NCI-H1092 (cell line): ENCODE measurements at regions not wholly inside any gene's neighbourhood (a gene's known extent, or its start where the extent isn't known, plus 50 kb on each side); places are given as distances from the start of the nearest gene placed in this dataset.

Experiments used
- DNase-seq: peaks from one replicate; lab custom pipeline; 2025; lab: John Stamatoyannopoulos, UW

DNA sequence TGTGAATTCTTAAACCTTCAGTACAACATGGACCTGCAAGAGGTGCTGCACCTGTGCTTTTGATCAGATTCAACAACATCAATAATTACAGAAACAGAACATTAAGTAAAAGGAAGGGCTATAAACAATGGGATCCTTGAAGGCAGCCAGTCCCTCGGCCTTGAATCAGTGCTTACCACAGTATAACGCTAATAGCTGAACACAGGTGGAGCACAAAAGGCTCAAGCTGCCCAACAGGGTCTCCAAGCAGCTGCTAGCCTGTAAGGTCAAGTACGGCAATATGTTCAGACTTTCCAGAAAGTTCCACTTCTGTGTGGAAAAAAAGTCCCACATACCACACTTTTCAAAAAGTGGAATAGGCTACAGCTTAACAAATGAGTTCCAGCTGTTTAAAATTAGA, 61.9 kb upstream of the ITGA1 start:
- DNase-seq: no peak

DNA sequence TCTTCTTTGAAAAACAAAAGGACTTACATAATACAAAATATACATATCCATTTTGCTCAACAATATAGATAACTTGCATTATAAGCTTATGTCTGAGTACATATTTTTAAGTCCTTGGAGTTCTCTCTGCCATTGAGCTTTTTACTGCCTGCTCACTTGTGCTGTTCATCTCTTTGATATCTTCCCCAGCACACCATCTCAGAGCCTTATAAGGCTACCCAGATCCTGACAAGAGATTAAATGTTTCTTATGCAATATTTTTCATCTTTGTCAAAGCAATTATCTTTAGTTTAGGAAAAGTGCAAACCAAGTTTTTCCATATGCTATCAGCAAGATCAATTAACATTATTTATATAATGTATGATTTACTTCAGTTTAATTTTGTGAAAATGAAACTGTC, 60.7 kb upstream of the ITGA1 start:
- no peak for DNase-seq

DNA sequence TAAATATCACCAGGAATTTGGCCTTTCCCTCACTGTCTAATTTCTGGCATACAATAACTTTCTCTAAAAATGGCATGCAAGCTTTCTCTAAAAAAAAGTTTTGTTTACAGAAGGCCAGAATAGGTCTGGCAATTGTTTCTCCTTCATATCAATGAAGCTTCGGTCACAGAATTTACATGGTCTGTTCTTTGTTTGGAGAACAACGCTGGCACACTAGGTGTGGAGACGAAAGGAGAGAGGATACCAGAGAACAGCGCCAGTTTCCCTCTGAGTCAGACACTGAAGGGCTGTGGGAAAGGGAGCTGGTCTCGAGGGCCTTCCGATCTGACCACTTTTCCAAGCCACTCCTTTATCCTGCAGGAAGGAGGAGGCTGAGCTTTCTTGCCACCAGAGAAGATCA, 60.1 kb upstream of the ITGA1 start:
- no peak for DNase-seq

DNA sequence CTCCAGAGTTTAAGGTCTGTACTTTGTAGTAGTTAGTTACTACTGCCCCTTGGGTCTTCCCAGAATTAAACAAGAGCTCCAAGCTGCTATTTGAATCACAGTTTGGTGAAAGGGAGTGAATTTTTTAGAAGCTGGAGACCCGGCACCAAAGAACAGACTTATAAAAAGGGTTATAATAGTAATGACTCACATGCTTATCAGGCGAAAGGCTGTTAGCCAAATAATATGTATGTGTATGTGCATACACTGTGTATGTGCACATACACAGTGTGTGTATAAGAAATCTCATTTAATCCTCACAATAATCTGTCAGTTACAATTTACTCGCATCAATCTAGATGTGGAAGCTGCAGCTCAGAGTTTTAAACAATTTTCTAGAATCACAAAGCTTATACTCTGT, 59.5 kb upstream of the ITGA1 start:
- no peak for DNase-seq

DNA sequence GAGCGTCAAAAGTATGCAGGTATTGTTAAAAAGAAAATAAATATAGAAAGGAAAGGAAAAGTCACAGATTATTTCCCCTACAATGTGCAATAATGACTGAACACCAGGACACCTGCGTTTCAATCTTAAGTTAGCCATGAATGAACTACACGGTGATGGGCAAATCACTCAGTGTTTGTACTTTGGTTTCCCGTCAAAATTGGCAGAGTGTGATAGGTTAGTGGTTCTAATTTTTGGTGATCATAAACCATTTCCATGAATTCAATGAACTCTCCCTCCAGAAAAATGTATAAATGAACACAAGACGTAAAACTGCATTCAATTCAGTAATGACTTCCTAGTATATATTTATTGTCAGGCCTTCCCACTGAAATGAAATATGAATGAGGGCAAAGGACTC, 59.0 kb upstream of the ITGA1 start:
- no peak for DNase-seq

DNA sequence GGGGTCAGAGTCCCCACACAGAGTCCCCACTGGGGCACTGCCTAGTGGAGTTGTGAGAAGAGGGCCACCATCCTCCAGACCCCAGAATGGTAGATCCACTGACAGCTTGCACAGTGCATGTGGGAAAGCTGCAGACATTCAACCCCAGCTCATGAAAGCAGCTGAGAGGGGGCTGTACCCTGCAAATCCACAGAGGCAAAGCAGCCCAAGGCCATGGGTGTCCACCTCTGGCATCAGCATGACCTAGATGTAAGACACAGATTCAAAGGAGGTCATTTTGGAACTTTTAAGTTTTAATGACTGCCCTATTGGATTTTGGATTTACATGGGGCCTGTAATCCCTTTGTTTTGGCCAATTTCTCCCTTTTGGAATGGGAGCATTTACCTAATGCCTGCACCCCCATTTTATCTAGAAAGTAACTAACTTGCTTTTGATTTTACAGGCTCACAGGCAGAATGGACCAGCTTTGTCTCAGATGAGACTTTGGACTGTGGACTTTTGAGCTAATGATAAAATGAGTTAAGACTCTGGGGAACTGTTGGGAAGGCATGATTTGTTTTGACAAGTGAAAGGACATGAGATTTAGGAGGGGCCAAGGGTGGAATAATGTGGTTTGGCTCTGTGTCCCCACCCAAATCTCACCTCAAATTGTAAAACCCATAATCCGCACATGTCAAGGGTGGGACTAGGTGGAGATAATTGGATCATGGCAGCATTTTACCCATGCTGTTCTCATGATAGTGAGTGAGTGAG, 56.3 kb upstream of the ITGA1 start:
- no peak for DNase-seq

DNA sequence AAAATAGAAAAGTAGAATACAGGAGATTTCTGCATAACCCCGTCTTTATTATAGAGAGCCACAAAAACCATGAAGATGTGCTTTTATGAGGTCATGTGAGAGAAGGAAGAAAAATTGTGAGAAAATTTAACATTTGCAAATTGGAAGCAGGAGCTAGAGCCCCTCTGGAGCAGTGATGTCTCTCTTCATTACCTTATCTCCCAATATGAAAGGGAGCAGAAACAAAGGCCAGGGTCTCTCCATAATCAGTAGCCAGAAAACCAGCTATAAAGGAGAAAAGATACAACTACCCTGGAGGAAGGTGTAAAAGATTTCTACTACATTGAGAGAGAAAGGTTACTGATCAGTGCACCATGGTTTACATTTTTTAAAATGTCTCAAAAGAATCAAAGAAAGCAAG, 53.2 kb upstream of the ITGA1 start:
- no peak for DNase-seq

DNA sequence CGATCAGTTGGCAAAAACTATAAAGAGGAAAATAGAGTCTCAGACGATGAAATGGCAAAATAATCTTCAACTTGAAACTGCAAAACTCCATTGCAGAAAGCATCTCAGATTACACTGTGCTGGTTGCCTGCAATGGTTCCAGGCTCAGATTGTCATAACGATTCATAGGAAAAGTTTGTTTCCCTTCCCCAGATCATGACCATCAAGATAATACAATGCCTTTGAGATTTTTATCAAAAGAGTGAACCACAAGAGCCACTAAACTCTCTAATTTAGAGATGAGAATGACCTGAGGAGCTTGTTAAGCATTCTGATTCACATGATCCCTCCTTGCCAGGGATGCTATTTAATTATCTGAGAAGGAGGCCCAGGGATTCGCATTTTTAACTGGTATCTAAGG, 52.6 kb upstream of the ITGA1 start:
- no peak for DNase-seq
